Stimulated activated CD4-positive, alpha-beta T cell treated with anti-CD3 and anti-CD28 coated beads, Interleukin-15, amount 100 ng/mL, for 24 hours (primary cell): ENCODE measurements at regions not wholly inside any gene's neighbourhood (a gene's known extent, or its start where the extent isn't known, plus 50 kb on each side); places are given as distances from the start of the nearest gene placed in this dataset.
"Not testable (repeated sequence)": the region's sequence is repeated elsewhere in the genome, so short reads cannot be mapped to it uniquely, and the experiment has no call there.

Experiments
- DNase-seq: peaks from one replicate; pipeline ENCODE4 v3.0.0-alpha.2; 2020

- DNase-seq, result not testable (repeated sequence)
Observed at GRCh38 chr21:5013455-5014304, 5507.7 kb upstream of the TPTE start.

GRCh38 chr21:5015187-5015586, 5506.2 kb upstream of the TPTE start:
- DNase-seq, result not testable (repeated sequence)

GRCh38 chr21:5019120-5019519, 5502.3 kb upstream of the TPTE start:
- not testable (repeated sequence) for DNase-seq

- not testable (repeated sequence) for DNase-seq
Observed at GRCh38 chr21:5021815-5022214, 5499.6 kb upstream of the TPTE start.

- DNase-seq, result not testable (repeated sequence)
Observed at GRCh38 chr21:5022254-5022653, 5499.1 kb upstream of the TPTE start.

- DNase-seq, result not testable (repeated sequence)
Observed at GRCh38 chr21:5022748-5023147, 5498.6 kb upstream of the TPTE start.

GRCh38 chr21:5035147-5035546, 5486.2 kb upstream of the TPTE start:
- not testable (repeated sequence) for DNase-seq

- DNase-seq, result not testable (repeated sequence)
Observed at GRCh38 chr21:5035587-5035986, 5485.8 kb upstream of the TPTE start.

- not testable (repeated sequence) for DNase-seq
Observed at GRCh38 chr21:5037606-5038331, 5483.6 kb upstream of the TPTE start.

GRCh38 chr21:5039926-5040325, 5481.5 kb upstream of the TPTE start:
- DNase-seq, result not testable (repeated sequence)

GRCh38 chr21:5042583-5042982, 5478.8 kb upstream of the TPTE start:
- DNase-seq, result not testable (repeated sequence)

GRCh38 chr21:5044812-5045211, 5476.6 kb upstream of the TPTE start:
- DNase-seq, result not testable (repeated sequence)

- not testable (repeated sequence) for DNase-seq
Observed at GRCh38 chr21:5051303-5052018, 5469.9 kb upstream of the TPTE start.

GRCh38 chr21:5055027-5055754, 5466.2 kb upstream of the TPTE start:
- DNase-seq, result not testable (repeated sequence)

- not testable (repeated sequence) for DNase-seq
Observed at GRCh38 chr21:5055996-5056962, 5465.1 kb upstream of the TPTE start.

- DNase-seq, result not testable (repeated sequence)
Observed at GRCh38 chr21:5057077-5057476, 5464.3 kb upstream of the TPTE start.

- not testable (repeated sequence) for DNase-seq
Observed at GRCh38 chr21:5060364-5061083, 5460.9 kb upstream of the TPTE start.

GRCh38 chr21:5064581-5065142, 5456.7 kb upstream of the TPTE start:
- not testable (repeated sequence) for DNase-seq

- DNase-seq, result peak; percentile 72
Observed at GRCh38 chr21:5065240-5066211, 5455.9 kb upstream of the TPTE start.
